GM12878 (cell line): ENCODE measurements at regions not wholly inside any gene's neighbourhood (a gene's known extent, or its start where the extent isn't known, plus 50 kb on each side); places are given as distances from the start of the nearest gene placed in this dataset.

Experiments
- CTCF ChIP-seq, 3 experiments: IDR thresholded peaks in 2 of 3; conservative IDR thresholded peaks in 1 of 3; 2 replicates each; pipeline ENCODE4 v1.5.1; 2011; ENCODE audit warnings: low read depth in 3 of 3, low read length in 3 of 3, mild to moderate bottlenecking in 3 of 3, control low read depth in 2 of 3, moderate library complexity in 2 of 3, inconsistent platforms in 1 of 3, mixed read lengths in 1 of 3; ENCODE audit not compliant: control insufficient read depth in 2 of 3, insufficient read depth in 1 of 3; ENCODE audit errors: extremely low read depth in 1 of 3
- PBX3 ChIP-seq: IDR thresholded peaks from 2 replicates; pipeline ENCODE4 v1.6.1; 2011; ENCODE audit warnings: mild to moderate bottlenecking, low read depth, low read length, moderate library complexity; ENCODE audit not compliant: insufficient replicate concordance

GRCh38 chr10:129259128-129259815, 207.8 kb upstream of the MGMT start:
- TF ChIP-seq CTCF (IDR thresholded peaks at IDR 0.05 in 2 of 3, conservative IDR thresholded peaks at IDR 0.05 in 1 of 3; ENCODE audit: control insufficient read depth in 2 of 3, extremely low read depth in 1 of 3, insufficient read depth in 1 of 3, low read depth in 3 of 3, low read length in 3 of 3) (no peak), PBX3 (no peak)
